Caco-2 (cell line): ENCODE measurements at regions not wholly inside any gene's neighbourhood (a gene's known extent, or its start where the extent isn't known, plus 50 kb on each side); places are given as distances from the start of the nearest gene placed in this dataset.

Source experiments
- BruUV-seq: library from RNA; stranded (reverse); fragments of 400-500 nt; replicated peaks from 2 replicates; lab custom pipeline; 2021; lab: Mats Ljungman, UMichigan
- CTCF ChIA-PET: fragments of 300-600 bp; sonication (Branson Sonifier 250); formaldehyde crosslinking; loops from one replicate; lab custom pipeline; 2022; ENCODE audit warnings: antibody characterized with exemption; lab: Charles Lee
- POLR2A ChIA-PET: fragments of 300-600 bp; sonication (Branson Sonifier 250); formaldehyde crosslinking; loops from one replicate; lab custom pipeline; 2022; ENCODE audit warnings: antibody characterized with exemption; lab: Charles Lee
- DNase-seq, 2 experiments: peaks; one replicate each; pipeline versions ENCODE4 v3.0.0 to v3.0.0-alpha.2; 2020 to 2022
- H3K27me3 ChIP-seq: replicated peaks from 2 replicates; pipeline ENCODE4 v1.6.0; 2011; ENCODE audit warnings: low read length; ENCODE audit not compliant: control insufficient read depth, insufficient read depth
- H3K36me3 ChIP-seq: 2 replicates; pipeline ENCODE4 v1.5.1; 2011; ENCODE audit warnings: low read length; ENCODE audit not compliant: control insufficient read depth, insufficient read depth
- H3K4me1 ChIP-seq: fragments of 250-450 bp; sonication (Bioruptor Pico); 2 replicates; pipeline ENCODE4 v1.5.1; 2020; ENCODE audit warnings: mild to moderate bottlenecking
- H3K4me3 ChIP-seq: 2 replicates; pipeline ENCODE4 v1.5.1; 2011; ENCODE audit warnings: low read depth, mild to moderate bottlenecking, control low read depth, low read length
- H3K9me3 ChIP-seq: fragments of 250-450 bp; sonication (Bioruptor Pico); 2 replicates; pipeline ENCODE4 v1.5.1; 2020; ENCODE audit warnings: mild to moderate bottlenecking, moderate library complexity
- H3K27ac Mint-ChIP-seq: one replicate; pipeline ENCODE4 v1.8.0; 2022; ENCODE audit warnings: mixed read lengths; ENCODE audit not compliant: unreplicated experiment
- H3K27me3 Mint-ChIP-seq: one replicate; pipeline ENCODE4 v1.8.0; 2022; ENCODE audit warnings: mixed read lengths; ENCODE audit not compliant: insufficient read depth, unreplicated experiment
- H3K36me3 Mint-ChIP-seq: one replicate; pipeline ENCODE4 v1.8.0; 2022; ENCODE audit warnings: mild to moderate bottlenecking, mixed read lengths; ENCODE audit not compliant: insufficient read depth, unreplicated experiment
- H3K4me1 Mint-ChIP-seq: one replicate; pipeline ENCODE4 v1.8.0; 2022; ENCODE audit warnings: low read depth, mixed read lengths; ENCODE audit not compliant: unreplicated experiment
- H3K4me3 Mint-ChIP-seq: one replicate; pipeline ENCODE4 v1.8.0; 2022; ENCODE audit warnings: mild to moderate bottlenecking, moderate library complexity, mixed read lengths; ENCODE audit not compliant: unreplicated experiment
- H3K9me3 Mint-ChIP-seq: one replicate; pipeline ENCODE4 v1.8.0; 2022; ENCODE audit warnings: mixed read lengths; ENCODE audit not compliant: unreplicated experiment
- intact Hi-C: fragments of 100-400 bp; cut with micrococcal nuclease; formaldehyde crosslinking; loops from one replicate; pipeline ENCODE4 v1.10.0; 2022; ENCODE audit not compliant: unreplicated experiment
- TF ChIP-seq, protein P1 (sequence below), 2 experiments: fragments of 200-600 bp in 1 of 2; IDR thresholded peaks; 1 replicate in 1 of 2; 2 replicates in 1 of 2; pipeline versions ENCODE4 v1.5.1 to v1.8.0; 2011 to 2022; ENCODE audit warnings: antibody characterized with exemption in 1 of 2, control low read depth in 1 of 2, inconsistent platforms in 1 of 2, low read depth in 1 of 2, low read length in 1 of 2, mild to moderate bottlenecking in 1 of 2, moderate library complexity in 1 of 2; ENCODE audit not compliant: insufficient read depth in 1 of 2, severe bottlenecking in 1 of 2, unreplicated experiment in 1 of 2

GRCh38 chr11:127631974-127632373 is 631.4 kb upstream of the KIRREL3 start:
- Histone ChIP-seq H3K4me1 (no peaks in the 10 kb centered on the region), H3K36me3 (no peaks in the 10 kb centered on the region), H3K9me3 (no peaks in the 10 kb centered on the region), H3K4me3 (no peak overlapping the region), H3K27me3 (no peaks in the 10 kb centered on the region)
- POLR2A ChIA-PET: no interaction called here
- CTCF ChIA-PET: interaction anchor here (1.1 kb wide), 1 partner anchor 20 kb away, joined by 3 read pairs; no protein-coding TSS in a partner anchor
- no peak for DNase-seq
- Mint-ChIP-seq H3K4me1 (no peaks in the 10 kb centered on the region), H3K36me3 (no peaks in the 10 kb centered on the region), H3K9me3 (no peaks in the 10 kb centered on the region), H3K27me3 (peaks cover 3% of the 10 kb centered on the region), H3K27ac (no peak overlapping the region), H3K4me3 (no peak overlapping the region)
- BruUV-seq: no TSS peak
- intact Hi-C loops: no loop called here
- TF ChIP-seq, protein P1, sequence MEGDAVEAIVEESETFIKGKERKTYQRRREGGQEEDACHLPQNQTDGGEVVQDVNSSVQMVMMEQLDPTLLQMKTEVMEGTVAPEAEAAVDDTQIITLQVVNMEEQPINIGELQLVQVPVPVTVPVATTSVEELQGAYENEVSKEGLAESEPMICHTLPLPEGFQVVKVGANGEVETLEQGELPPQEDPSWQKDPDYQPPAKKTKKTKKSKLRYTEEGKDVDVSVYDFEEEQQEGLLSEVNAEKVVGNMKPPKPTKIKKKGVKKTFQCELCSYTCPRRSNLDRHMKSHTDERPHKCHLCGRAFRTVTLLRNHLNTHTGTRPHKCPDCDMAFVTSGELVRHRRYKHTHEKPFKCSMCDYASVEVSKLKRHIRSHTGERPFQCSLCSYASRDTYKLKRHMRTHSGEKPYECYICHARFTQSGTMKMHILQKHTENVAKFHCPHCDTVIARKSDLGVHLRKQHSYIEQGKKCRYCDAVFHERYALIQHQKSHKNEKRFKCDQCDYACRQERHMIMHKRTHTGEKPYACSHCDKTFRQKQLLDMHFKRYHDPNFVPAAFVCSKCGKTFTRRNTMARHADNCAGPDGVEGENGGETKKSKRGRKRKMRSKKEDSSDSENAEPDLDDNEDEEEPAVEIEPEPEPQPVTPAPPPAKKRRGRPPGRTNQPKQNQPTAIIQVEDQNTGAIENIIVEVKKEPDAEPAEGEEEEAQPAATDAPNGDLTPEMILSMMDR (IDR thresholded peaks at IDR 0.05; ENCODE audit: insufficient read depth in 1 of 2, low read depth in 1 of 2, low read length in 1 of 2, severe bottlenecking in 1 of 2, unreplicated experiment in 1 of 2): no peak

DNA sequence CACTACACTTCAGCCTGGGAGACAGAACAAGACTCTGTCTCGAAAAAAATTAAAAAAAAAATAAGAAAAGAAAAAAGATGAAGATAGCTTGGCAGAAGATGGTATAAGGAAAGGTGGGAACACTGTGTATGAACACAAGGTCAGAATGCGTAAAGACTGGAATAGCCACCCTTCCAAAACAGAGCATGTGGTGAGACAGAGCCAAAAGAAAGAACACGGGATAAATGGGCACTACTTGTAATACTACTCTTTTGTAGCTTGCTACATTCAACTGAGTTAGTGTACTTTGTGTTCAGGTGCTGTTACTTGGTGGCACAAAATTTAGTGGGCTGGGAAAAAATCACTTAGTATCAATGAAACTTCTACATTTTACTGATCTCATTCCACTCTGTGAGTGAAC is 628.6 kb upstream of the KIRREL3 start:
- DNase-seq: no peak
- intact Hi-C loops: no loop called here
- H3K9me3 Mint-ChIP-seq: no peaks in the 10 kb centered on the region
- ChIA-PET CTCF (no interaction called here), POLR2A (no interaction called here)
- no peaks in the 10 kb centered on the region for H3K36me3 ChIP-seq
- H3K27me3 Mint-ChIP-seq: peaks cover 3% of the 10 kb centered on the region
- H3K4me3 Mint-ChIP-seq: no peak overlapping the region
- H3K4me3 ChIP-seq: no peak overlapping the region
- H3K27ac Mint-ChIP-seq: no peak overlapping the region
- no peaks in the 10 kb centered on the region for H3K4me1 Mint-ChIP-seq
- TF ChIP-seq, protein P1 (IDR thresholded peaks at IDR 0.05; ENCODE audit: insufficient read depth in 1 of 2, low read depth in 1 of 2, low read length in 1 of 2, severe bottlenecking in 1 of 2, unreplicated experiment in 1 of 2): no peak
- no peaks in the 10 kb centered on the region for H3K36me3 Mint-ChIP-seq
- H3K4me1 ChIP-seq: peaks cover 9% of the 10 kb centered on the region
- no TSS peak for BruUV-seq
- no peaks in the 10 kb centered on the region for H3K27me3 ChIP-seq
- no peaks in the 10 kb centered on the region for H3K9me3 ChIP-seq

- TF ChIP-seq, protein P1 (IDR thresholded peaks at IDR 0.05; ENCODE audit: insufficient read depth in 1 of 2, low read depth in 1 of 2, low read length in 1 of 2, severe bottlenecking in 1 of 2, unreplicated experiment in 1 of 2): no peak
- no peak for DNase-seq
- Histone ChIP-seq H3K27me3 (no peaks in the 10 kb centered on the region), H3K36me3 (no peaks in the 10 kb centered on the region), H3K9me3 (no peaks in the 10 kb centered on the region), H3K4me1 (peaks cover 9% of the 10 kb centered on the region), H3K4me3 (no peak overlapping the region)
- intact Hi-C loops: no loop called here
- Mint-ChIP-seq H3K36me3 (no peaks in the 10 kb centered on the region), H3K27me3 (peaks cover 3% of the 10 kb centered on the region), H3K4me3 (no peak overlapping the region), H3K9me3 (no peaks in the 10 kb centered on the region), H3K4me1 (no peaks in the 10 kb centered on the region), H3K27ac (no peak overlapping the region)
- BruUV-seq: no TSS peak
- CTCF ChIA-PET: no interaction called here
- POLR2A ChIA-PET: no interaction called here
Observed at GRCh38 chr11:127628458-127628785, 627.9 kb upstream of the KIRREL3 start.
